Esophagus muscularis mucosa (tissue), 4 donors: ENCODE measurements at regions not wholly inside any gene's neighbourhood (a gene's known extent, or its start where the extent isn't known, plus 50 kb on each side); places are given as distances from the start of the nearest gene placed in this dataset.

ENCODE experiments used
- DNase-seq: peaks from one replicate; pipeline ENCODE4 v3.0.0-alpha.2; 2017; ENCODE audit errors: extremely low spot score
- H3K27ac ChIP-seq, 4 donors: fragments of 200-600 bp; sonication (generic); replicated peaks in 1 of 4; 1 replicate in 3 of 4; 2 replicates in 1 of 4; pipeline ENCODE4 v1.5.1; 2016 to 2019; ENCODE audit warnings: mild to moderate bottlenecking in 1 of 4
- H3K27me3 ChIP-seq, 4 donors: fragments of 200-600 bp; sonication (generic); one replicate each; pipeline versions ENCODE4 v1.5.1 to v1.6.0; 2016 to 2019
- H3K36me3 ChIP-seq, 4 donors: fragments of 200-600 bp; sonication (generic); one replicate each; pipeline ENCODE4 v1.5.1; 2016 to 2019
- H3K4me1 ChIP-seq, 4 donors: fragments of 200-600 bp; sonication (generic); one replicate each; pipeline ENCODE4 v1.5.1; 2016 to 2019
- H3K4me3 ChIP-seq, 4 donors: fragments of 200-600 bp; sonication (generic); 1 replicate in 2 of 4; 2 replicates in 2 of 4; pipeline ENCODE4 v1.5.1; 2016 to 2019; ENCODE audit warnings: mild to moderate bottlenecking in 4 of 4, moderate library complexity in 1 of 4
- H3K9me3 ChIP-seq, 4 donors: fragments of 200-600 bp; sonication (generic); 1 replicate in 3 of 4; 2 replicates in 1 of 4; pipeline ENCODE4 v1.5.1; 2016 to 2019
- CTCF ChIP-seq, 3 experiments: fragments of 200-600 bp in 2 of 3; fragments of 450-650 bp in 1 of 3; sonication (generic) in 2 of 3; IDR thresholded peaks; one replicate each; pipeline ENCODE4 v1.5.1; 2017 to 2019; ENCODE audit warnings: antibody characterized with exemption in 3 of 3, mild to moderate bottlenecking in 2 of 3, moderate library complexity in 1 of 3
- EP300 ChIP-seq: sonication (generic); formaldehyde crosslinking; IDR thresholded peaks from one replicate; pipeline ENCODE4 v1.6.1; 2017; ENCODE audit warnings: antibody characterized with exemption
- POLR2A ChIP-seq: fragments of 450-650 bp; IDR thresholded peaks from one replicate; pipeline ENCODE4 v1.6.1; 2017; ENCODE audit warnings: antibody characterized with exemption, moderate library complexity, mild to moderate bottlenecking, low read depth
- POLR2AphosphoS5 ChIP-seq, 2 donors: sonication (generic); formaldehyde crosslinking; IDR thresholded peaks; one replicate each; pipeline ENCODE4 v1.6.1; 2017; ENCODE audit warnings: antibody characterized with exemption in 2 of 2
- WGBS: methylation state at CpG from one replicate; pipeline ENCODE4 v1.1.5; 2018; 5-methylcytosine and 5-hydroxymethylcytosine counted together
- intact Hi-C: fragments of 100-400 bp; cut with DNase I; formaldehyde crosslinking; loops from one replicate; pipeline ENCODE4 v1.15.1; 2023

GRCh38 chr3:176911579-176911978, 285.7 kb downstream of the TBL1XR1 start:
- DNase-seq, result no peak
- intact Hi-C loops, result no loop called here
- TF ChIP-seq POLR2AphosphoS5 (IDR thresholded peaks at IDR 0.05) (no peak), CTCF (IDR thresholded peaks at IDR 0.05) (no peak), EP300 (no peak), POLR2A (no peak)

GRCh38 chr3:176909044-176909443, 288.2 kb downstream of the TBL1XR1 start:
- no peaks in the 10 kb centered on the region for H3K27me3 ChIP-seq
- H3K4me3 ChIP-seq, result no peak overlapping the region
- H3K36me3 ChIP-seq, result no peaks in the 10 kb centered on the region
- peaks cover 0 to 25% (median 16%) of the 10 kb centered on the region in 4 donors for H3K4me1 ChIP-seq
- DNase-seq, result no peak
- intact Hi-C loops, result no loop called here
- no peaks in the 10 kb centered on the region for H3K9me3 ChIP-seq
- TF ChIP-seq EP300, result no peak
- no peak for TF ChIP-seq CTCF (IDR thresholded peaks at IDR 0.05)
- TF ChIP-seq POLR2AphosphoS5 (IDR thresholded peaks at IDR 0.05), result no peak
- no peak for TF ChIP-seq POLR2A
- no peak overlapping the region for H3K27ac ChIP-seq
- 76% methylated on average over 4 of the region's 4 CpGs for WGBS

More at GRCh38 chr3:176911579-176911978, 285.7 kb downstream of the TBL1XR1 start:
- no peak overlapping the region for H3K4me3 ChIP-seq
- H3K27ac ChIP-seq, result no peak overlapping the region
- no peaks in the 10 kb centered on the region for H3K9me3 ChIP-seq
- no peaks in the 10 kb centered on the region for H3K27me3 ChIP-seq
- 100% methylated on average over 1 of the region's 1 CpG for WGBS
- H3K4me1 ChIP-seq, result peaks cover 0 to 3% (median 2%) of the 10 kb centered on the region in 4 donors
- H3K36me3 ChIP-seq, result no peaks in the 10 kb centered on the region

DNA sequence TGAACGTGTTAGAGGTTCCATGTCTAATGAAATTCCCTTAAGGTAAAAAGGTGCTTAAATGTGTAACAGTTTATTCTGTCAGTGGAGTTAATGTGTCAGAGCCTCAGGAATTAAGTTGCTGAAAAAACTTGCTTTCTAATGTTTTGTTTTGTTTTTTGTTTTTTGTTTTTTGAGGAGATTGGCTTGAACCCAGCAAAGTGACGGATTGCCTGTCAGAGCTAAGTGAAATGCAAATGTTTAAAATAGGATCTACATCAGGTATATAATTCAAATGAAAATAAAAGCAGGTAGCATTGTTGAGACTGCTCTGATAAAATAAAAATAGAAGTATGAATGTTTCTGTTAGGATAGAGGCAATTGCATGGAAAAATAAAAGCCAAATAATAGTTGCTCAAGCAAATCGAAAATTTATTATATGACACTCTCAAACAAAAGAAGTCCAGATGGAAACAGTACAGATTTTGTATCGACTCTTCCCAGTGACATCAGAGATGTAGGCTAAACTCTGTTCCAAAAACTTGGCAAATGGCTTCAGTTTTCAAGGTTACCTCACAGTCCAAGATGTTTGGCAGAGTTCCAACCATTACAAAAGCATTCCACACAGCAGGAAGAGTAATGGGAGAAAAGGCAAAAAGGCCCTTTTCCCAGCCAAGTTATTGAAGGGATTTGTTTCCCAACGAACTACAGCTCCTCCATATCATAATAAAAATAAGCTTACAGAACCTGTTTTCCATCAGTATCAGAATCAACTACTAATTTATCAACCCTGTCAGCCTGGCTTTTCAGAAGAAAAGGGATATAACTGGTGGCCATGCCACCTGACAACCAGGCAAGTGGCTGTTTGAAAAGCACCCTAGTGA, 291.0 kb downstream of the TBL1XR1 start:
- Histone ChIP-seq H3K27me3 (no peaks in the 10 kb centered on the region), H3K4me1 (peaks cover 0 to 25% (median 16%) of the 10 kb centered on the region in 4 donors), H3K36me3 (no peaks in the 10 kb centered on the region), H3K9me3 (no peaks in the 10 kb centered on the region), H3K27ac (peak overlapping the region in 3 of 4 donors; percentile 34 to 50 (median 49)), H3K4me3 (no peak overlapping the region)
- TF ChIP-seq POLR2AphosphoS5 (IDR thresholded peaks at IDR 0.05) (peak in 1 of 2 donors; percentile 32), EP300 (no peak), POLR2A (no peak)
- no peak for DNase-seq
- intact Hi-C loops, result no loop called here
- WGBS, result 30% methylated on average over 5 of the region's 5 CpGs

GRCh38 chr3:176905331-176905730, 292.0 kb downstream of the TBL1XR1 start:
- H3K36me3 ChIP-seq, result no peaks in the 10 kb centered on the region
- no peak for TF ChIP-seq POLR2A
- no peak for TF ChIP-seq POLR2AphosphoS5 (IDR thresholded peaks at IDR 0.05)
- TF ChIP-seq EP300, result no peak
- TF ChIP-seq CTCF (IDR thresholded peaks at IDR 0.05), result no peak

GRCh38 chr3:176904506-176904905, 292.8 kb downstream of the TBL1XR1 start:
- H3K27ac ChIP-seq, result no peak overlapping the region
- intact Hi-C loops, result no loop called here
- H3K27me3 ChIP-seq, result no peaks in the 10 kb centered on the region
- peaks cover 0 to 25% (median 16%) of the 10 kb centered on the region in 4 donors for H3K4me1 ChIP-seq
- H3K4me3 ChIP-seq, result no peak overlapping the region
- WGBS, result 53% methylated on average over 4 of the region's 4 CpGs
- no peak for TF ChIP-seq CTCF (IDR thresholded peaks at IDR 0.05)
- TF ChIP-seq POLR2AphosphoS5 (IDR thresholded peaks at IDR 0.05), result no peak
- no peak for TF ChIP-seq POLR2A
- no peak for TF ChIP-seq EP300
- H3K9me3 ChIP-seq, result no peaks in the 10 kb centered on the region
- H3K36me3 ChIP-seq, result no peaks in the 10 kb centered on the region
- no peak for DNase-seq

More at GRCh38 chr3:176905331-176905730, 292.0 kb downstream of the TBL1XR1 start:
- Histone ChIP-seq H3K27ac (no peak overlapping the region), H3K4me3 (no peak overlapping the region), H3K9me3 (no peaks in the 10 kb centered on the region), H3K4me1 (peaks cover 0 to 25% (median 16%) of the 10 kb centered on the region in 4 donors), H3K27me3 (no peaks in the 10 kb centered on the region)
- 20% methylated on average over 1 of the region's 1 CpG for WGBS
- DNase-seq, result no peak
- intact Hi-C loops, result no loop called here
